Sigmoid colon (tissue), 3 donors: ENCODE measurements at regions not wholly inside any gene's neighbourhood (a gene's known extent, or its start where the extent isn't known, plus 50 kb on each side); places are given as distances from the start of the nearest gene placed in this dataset.

Experiments
- CTCF ChIP-seq, 4 experiments: fragments of 450-650 bp in 3 of 4; fragments of 200-600 bp in 1 of 4; IDR thresholded peaks; one replicate each; pipeline ENCODE4 v1.5.1; 2016 to 2019; ENCODE audit warnings: antibody characterized with exemption in 4 of 4, mild to moderate bottlenecking in 3 of 4, moderate library complexity in 2 of 4
- POLR2A ChIP-seq, 2 donors: fragments of 450-650 bp; IDR thresholded peaks; one replicate each; pipeline ENCODE4 v1.6.1; 2016; ENCODE audit warnings: antibody characterized with exemption in 2 of 2, mild to moderate bottlenecking in 2 of 2, moderate library complexity in 2 of 2

- no peak for TF ChIP-seq POLR2A (IDR thresholded peaks at IDR 0.05)
- TF ChIP-seq CTCF (IDR thresholded peaks at IDR 0.05) = no peak
Measured at GRCh38 chr10:78164702-78165101, 131.0 kb downstream of the RPS24 start.
